T-cell (primary cell): ENCODE measurements at regions not wholly inside any gene's neighbourhood (a gene's known extent, or its start where the extent isn't known, plus 50 kb on each side); places are given as distances from the start of the nearest gene placed in this dataset.

Experiments
- ATAC-seq, 4 experiments: fragments of 200-7000 bp in 3 of 4; fragments of 150-1000 bp in 1 of 4; cut with Tn5 transposase; replicated peaks in 1 of 4; 1 replicate in 3 of 4; 2 replicates in 1 of 4; pipeline ENCODE4 v1.10.0; 2021; ENCODE audit warnings: moderate library complexity in 3 of 4, mild to moderate bottlenecking in 2 of 4, moderate number of reproducible peaks in 1 of 4
- CTCF ChIA-PET, 2 donors: fragments of 300-600 bp; sonication (Branson Sonifier 250); formaldehyde crosslinking; loops; one replicate each; lab custom pipeline; 2022; ENCODE audit warnings: antibody characterized with exemption in 2 of 2; lab: Charles Lee
- POLR2A ChIA-PET, 2 donors: fragments of 300-600 bp; sonication (Branson Sonifier 250); formaldehyde crosslinking; loops; one replicate each; lab custom pipeline; 2022; ENCODE audit warnings: antibody characterized with exemption in 2 of 2; lab: Charles Lee
- DNase-seq, 35 experiments: peaks; one replicate each; pipeline versions ENCODE4 v3.0.0 to v3.0.0-alpha.2; 2013 to 2023
- H3K27ac ChIP-seq: one replicate; pipeline ENCODE4 v1.5.1; 2013; ENCODE audit warnings: low read length
- H3K27me3 ChIP-seq, 2 experiments: replicated peaks in 1 of 2; 1 replicate in 1 of 2; 2 replicates in 1 of 2; pipeline versions ENCODE4 v1.6.1 to v1.7.0; 2013; ENCODE audit warnings: low read length in 1 of 2, mixed read lengths in 1 of 2; ENCODE audit not compliant: control insufficient read depth in 2 of 2, insufficient read depth in 2 of 2; ENCODE audit errors: extremely low read depth in 1 of 2
- H3K36me3 ChIP-seq, 2 donors: 1 replicate in 1 of 2; 2 replicates in 1 of 2; pipeline versions ENCODE4 v1.6.1 to v1.7.0; 2013; ENCODE audit warnings: low read length in 1 of 2; ENCODE audit not compliant: control insufficient read depth in 2 of 2, insufficient read depth in 1 of 2; ENCODE audit errors: extremely low read depth in 1 of 2
- H3K4me1 ChIP-seq, 2 experiments: 1 replicate in 1 of 2; 2 replicates in 1 of 2; pipeline versions ENCODE4 v1.6.1 to v1.7.0; 2013; ENCODE audit warnings: low read length in 2 of 2, mixed read lengths in 1 of 2; ENCODE audit not compliant: insufficient read depth in 2 of 2, control insufficient read depth in 1 of 2; ENCODE audit errors: extremely low read depth in 1 of 2
- H3K4me3 ChIP-seq, 2 donors: 1 replicate in 1 of 2; 2 replicates in 1 of 2; pipeline versions ENCODE4 v1.5.1 to v1.7.0; 2013; ENCODE audit warnings: mild to moderate bottlenecking in 2 of 2, low read length in 1 of 2, moderate library complexity in 1 of 2; ENCODE audit not compliant: control insufficient read depth in 1 of 2; ENCODE audit errors: extremely low read depth in 1 of 2
- H3K9me3 ChIP-seq: 2 replicates; pipeline ENCODE4 v1.7.0; 2013
- H3K27ac Mint-ChIP-seq, 2 donors: one replicate each; pipeline ENCODE4 v1.8.0; 2020 to 2021; ENCODE audit warnings: mild to moderate bottlenecking in 2 of 2, mixed read lengths in 2 of 2
- H3K27me3 Mint-ChIP-seq, 2 donors: one replicate each; pipeline ENCODE4 v1.8.0; 2021 to 2022; ENCODE audit warnings: mixed read lengths in 2 of 2
- H3K36me3 Mint-ChIP-seq: one replicate; pipeline ENCODE4 v1.8.0; 2021; ENCODE audit warnings: mixed read lengths
- H3K4me1 Mint-ChIP-seq, 3 donors: one replicate each; pipeline ENCODE4 v1.8.0; 2020 to 2022; ENCODE audit warnings: mixed read lengths in 3 of 3, mild to moderate bottlenecking in 1 of 3
- H3K4me3 Mint-ChIP-seq, 3 donors: one replicate each; pipeline ENCODE4 v1.8.0; 2020 to 2022; ENCODE audit warnings: mild to moderate bottlenecking in 3 of 3, mixed read lengths in 3 of 3, moderate library complexity in 3 of 3
- H3K9me3 Mint-ChIP-seq, 3 donors: one replicate each; pipeline ENCODE4 v1.8.0; 2020 to 2022; ENCODE audit warnings: mixed read lengths in 3 of 3
- WGBS: methylation state at CpG from one replicate; pipeline ENCODE4 v1.1.5; 2013; ENCODE audit warnings: missing lambda C conversion rate; ENCODE audit not compliant: insufficient coverage; 5-methylcytosine and 5-hydroxymethylcytosine counted together

- Histone ChIP-seq H3K27me3 (peaks cover 0 to 29% of the 10 kb centered on the region in 2 experiments), H3K27ac (no peak overlapping the region), H3K9me3 (no peaks in the 10 kb centered on the region), H3K4me3 (no peak overlapping the region), H3K4me1 (no peaks in the 10 kb centered on the region), H3K36me3 (no peaks in the 10 kb centered on the region)
- no peak overlapping the region for H3K27ac Mint-ChIP-seq
- CTCF ChIA-PET: no interaction called here
- no peaks in the 10 kb centered on the region for H3K9me3 Mint-ChIP-seq
- H3K36me3 Mint-ChIP-seq: no peaks in the 10 kb centered on the region
- ATAC-seq: no peak
- H3K4me3 Mint-ChIP-seq: no peak overlapping the region
- 88% methylated on average over 9 of the region's 15 CpGs for WGBS
- DNase-seq: no peak
- POLR2A ChIA-PET: no interaction called here
- H3K27me3 Mint-ChIP-seq: peaks cover 0 to 3% of the 10 kb centered on the region in 2 donors
- H3K4me1 Mint-ChIP-seq: peaks cover 0 to 1% (median 0%) of the 10 kb centered on the region in 3 donors
Observed at GRCh38 chr9:129473523-129474244, 147.2 kb downstream of the C9orf50 start.

- peaks cover 0 to 29% of the 10 kb centered on the region in 2 experiments for H3K27me3 ChIP-seq
- H3K36me3 ChIP-seq: no peaks in the 10 kb centered on the region
- H3K27ac ChIP-seq: no peak overlapping the region
- no peaks in the 10 kb centered on the region for H3K9me3 ChIP-seq
- POLR2A ChIA-PET: no interaction called here
- H3K27ac Mint-ChIP-seq: no peak overlapping the region
- H3K4me1 ChIP-seq: no peaks in the 10 kb centered on the region
- H3K4me3 Mint-ChIP-seq: no peak overlapping the region
- CTCF ChIA-PET: no interaction called here
- H3K27me3 Mint-ChIP-seq: peaks cover 0 to 5% of the 10 kb centered on the region in 2 donors
- DNase-seq (no peak), ATAC-seq (no peak)
- no peak overlapping the region for H3K4me3 ChIP-seq
- H3K4me1 Mint-ChIP-seq: peaks cover 0 to 1% (median 0%) of the 10 kb centered on the region in 3 donors
- no peaks in the 10 kb centered on the region for H3K9me3 Mint-ChIP-seq
- no peaks in the 10 kb centered on the region for H3K36me3 Mint-ChIP-seq
- 57% methylated on average over 4 of the region's 6 CpGs for WGBS
Observed at GRCh38 chr9:129472651-129473102, 148.2 kb downstream of the C9orf50 start.

- no peak for DNase-seq
- ATAC-seq: no peak
- no peak overlapping the region for H3K27ac Mint-ChIP-seq
Observed at GRCh38 chr9:129471201-129472019, 149.5 kb downstream of the C9orf50 start.

DNA sequence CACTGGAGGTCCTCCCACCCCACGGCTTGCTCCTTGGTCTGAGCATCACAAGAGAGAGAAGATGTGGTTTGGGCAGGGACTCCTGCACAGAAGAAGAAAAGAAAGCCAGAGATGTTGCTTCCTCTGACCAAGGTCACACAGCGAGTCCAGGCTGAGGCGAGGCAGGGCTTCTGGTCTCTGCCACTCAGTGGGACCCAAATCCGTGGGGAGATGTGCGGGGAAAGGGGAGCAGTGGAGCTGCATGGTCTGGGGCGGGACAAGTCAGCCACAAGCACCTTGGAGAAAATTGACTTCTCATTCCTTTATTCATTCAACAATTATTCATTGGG lies 150.9 kb downstream of the C9orf50 start:
- Mint-ChIP-seq H3K9me3 (no peaks in the 10 kb centered on the region), H3K36me3 (no peaks in the 10 kb centered on the region), H3K27ac (no peak overlapping the region), H3K4me1 (peaks cover 0 to 9% (median 4%) of the 10 kb centered on the region in 3 donors), H3K27me3 (peaks cover 0 to 5% of the 10 kb centered on the region in 2 donors), H3K4me3 (no peak overlapping the region)
- WGBS: 96% methylated on average over 4 of the region's 6 CpGs
- Histone ChIP-seq H3K27me3 (peaks cover 0 to 27% of the 10 kb centered on the region in 2 experiments), H3K36me3 (no peaks in the 10 kb centered on the region), H3K27ac (no peak overlapping the region), H3K4me3 (no peak overlapping the region), H3K4me1 (peaks cover 0 to 3% of the 10 kb centered on the region in 2 experiments), H3K9me3 (no peaks in the 10 kb centered on the region)
- DNase-seq: no peak
- CTCF ChIA-PET: no interaction called here
- POLR2A ChIA-PET: no interaction called here
- no peak for ATAC-seq

More at GRCh38 chr9:129471201-129472019, 149.5 kb downstream of the C9orf50 start:
- Mint-ChIP-seq H3K4me3 (no peak overlapping the region), H3K4me1 (peaks cover 0 to 2% (median 0%) of the 10 kb centered on the region in 3 donors), H3K36me3 (no peaks in the 10 kb centered on the region), H3K9me3 (no peaks in the 10 kb centered on the region), H3K27me3 (peaks cover 0 to 5% of the 10 kb centered on the region in 2 donors)
- ChIA-PET POLR2A (interaction anchor here in 1 of 2 donors (0.6 kb wide), 1 partner anchor 255 kb away, joined by 6 read pairs; no protein-coding TSS in a partner anchor), CTCF (no interaction called here)
- 37% methylated on average over 3 of the region's 5 CpGs for WGBS
- Histone ChIP-seq H3K4me3 (no peak overlapping the region), H3K9me3 (no peaks in the 10 kb centered on the region), H3K27me3 (peaks cover 0 to 29% of the 10 kb centered on the region in 2 experiments), H3K4me1 (no peaks in the 10 kb centered on the region), H3K36me3 (no peaks in the 10 kb centered on the region), H3K27ac (no peak overlapping the region)

- Histone ChIP-seq H3K36me3 (no peaks in the 10 kb centered on the region), H3K27me3 (peaks cover 0 to 22% of the 10 kb centered on the region in 2 experiments), H3K4me3 (no peak overlapping the region), H3K4me1 (peaks cover 0 to 6% of the 10 kb centered on the region in 2 experiments), H3K27ac (no peak overlapping the region), H3K9me3 (no peaks in the 10 kb centered on the region)
- Mint-ChIP-seq H3K36me3 (no peaks in the 10 kb centered on the region), H3K27me3 (peaks cover 0 to 5% of the 10 kb centered on the region in 2 donors), H3K4me3 (no peak overlapping the region), H3K4me1 (peaks cover 0 to 10% (median 5%) of the 10 kb centered on the region in 3 donors), H3K9me3 (no peaks in the 10 kb centered on the region), H3K27ac (no peak overlapping the region)
- CTCF ChIA-PET: no interaction called here
- no peak for ATAC-seq
- WGBS: 75% methylated on average over 13 of the region's 20 CpGs
- POLR2A ChIA-PET: no interaction called here
- no peak for DNase-seq
Observed at GRCh38 chr9:129469188-129469987, 151.5 kb downstream of the C9orf50 start.
